HG03280 (cell line): ENCODE measurements at regions not wholly inside any gene's neighbourhood (a gene's known extent, or its start where the extent isn't known, plus 50 kb on each side); places are given as distances from the start of the nearest gene placed in this dataset.
"Not testable (repeated sequence)": the region's sequence is repeated elsewhere in the genome, so short reads cannot be mapped to it uniquely, and the experiment has no call there.

Experiments
- ATAC-seq: cut with Tn5 transposase; IDR thresholded peaks from one replicate; pipeline ENCODE4 v1.9.1; 2021; ENCODE audit warnings: mild to moderate bottlenecking, moderate library complexity; ENCODE audit not compliant: unreplicated experiment

DNA sequence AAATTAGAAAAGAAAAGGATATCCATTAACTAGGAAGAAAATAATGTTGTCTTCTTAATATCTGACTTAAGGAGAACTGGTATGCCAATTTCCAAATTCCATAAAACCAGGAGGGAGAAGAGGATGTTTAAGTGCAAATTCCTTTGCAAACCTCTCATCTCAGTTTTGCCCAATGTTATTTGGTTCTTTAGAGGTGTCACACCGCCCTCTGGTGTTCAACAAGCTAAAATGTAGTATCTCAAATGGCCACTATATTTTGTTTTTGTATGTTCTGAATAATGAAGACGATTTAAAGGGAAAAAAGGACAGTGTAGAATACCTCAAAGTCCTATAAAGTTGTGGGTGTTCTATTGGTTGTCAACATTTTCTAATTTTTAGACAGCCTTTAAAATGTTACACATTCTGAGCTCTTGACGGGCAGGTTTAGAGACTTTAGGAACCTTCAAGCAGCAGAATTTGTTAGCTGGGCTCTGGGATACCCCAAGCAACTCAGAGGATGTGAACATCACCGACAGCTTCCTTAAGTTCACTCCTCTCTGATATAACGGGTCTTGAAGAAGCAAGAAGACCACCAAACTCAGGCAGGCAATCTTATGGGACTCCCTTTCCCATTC lies 458.3 kb downstream of the MFSD1 start:
- ATAC-seq, result peak; percentile 64

DNA sequence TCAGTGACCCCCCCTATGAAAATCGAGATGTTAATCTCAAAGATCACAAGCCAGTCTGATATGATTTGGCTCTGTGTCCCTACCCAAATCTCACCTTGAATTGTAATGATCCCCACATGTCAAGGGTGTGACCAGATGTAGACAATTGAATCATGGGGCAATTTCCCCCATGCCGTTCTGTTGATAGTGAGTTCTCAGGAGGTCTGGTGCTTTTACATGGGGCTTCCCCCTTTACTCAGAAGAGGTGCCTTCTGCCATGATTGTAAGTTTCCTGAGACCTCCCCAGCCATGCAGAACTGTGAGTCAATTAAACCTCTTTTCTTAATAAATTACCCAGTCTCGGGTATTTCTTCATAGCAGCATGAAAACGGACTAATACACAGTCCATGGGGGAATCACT lies 459.5 kb downstream of the MFSD1 start:
- ATAC-seq, result not testable (repeated sequence)

DNA sequence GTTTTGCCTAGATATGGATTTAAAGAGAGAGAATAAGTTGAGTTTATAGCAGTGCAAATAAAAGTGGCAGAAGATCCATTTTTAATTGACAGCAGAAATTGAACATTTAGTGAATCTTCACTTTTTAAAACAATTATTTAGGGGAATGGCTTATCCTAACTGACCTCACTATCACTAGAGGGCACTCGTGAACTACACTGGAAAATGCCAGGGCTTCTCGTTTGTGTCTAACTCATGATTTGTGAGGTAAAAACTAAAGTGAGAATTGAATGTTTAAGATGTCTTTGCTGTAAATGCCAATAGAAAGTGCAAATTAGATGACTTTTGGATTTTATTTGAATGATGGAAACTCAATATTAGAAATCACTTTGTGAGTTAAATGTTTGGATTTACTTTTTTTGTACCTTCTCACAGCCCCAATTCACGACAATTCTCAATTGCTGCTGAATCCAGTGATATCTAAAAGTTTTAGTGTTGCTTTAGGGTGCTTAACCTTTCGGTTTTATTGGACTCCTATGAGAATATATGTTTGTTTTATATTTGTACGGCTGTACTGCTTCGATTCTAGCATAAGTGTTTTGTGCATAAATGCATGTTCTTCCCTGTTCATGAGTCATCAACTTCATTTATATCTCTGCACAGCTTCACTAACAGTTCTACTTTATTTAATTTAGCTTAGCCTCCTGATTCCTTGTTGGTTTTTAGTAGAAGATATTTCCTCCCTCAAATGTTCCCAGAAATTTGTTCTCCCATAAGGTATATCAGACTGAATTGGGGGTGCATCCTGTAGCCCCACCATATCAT lies 462.1 kb downstream of the MFSD1 start:
- no peak for ATAC-seq

DNA sequence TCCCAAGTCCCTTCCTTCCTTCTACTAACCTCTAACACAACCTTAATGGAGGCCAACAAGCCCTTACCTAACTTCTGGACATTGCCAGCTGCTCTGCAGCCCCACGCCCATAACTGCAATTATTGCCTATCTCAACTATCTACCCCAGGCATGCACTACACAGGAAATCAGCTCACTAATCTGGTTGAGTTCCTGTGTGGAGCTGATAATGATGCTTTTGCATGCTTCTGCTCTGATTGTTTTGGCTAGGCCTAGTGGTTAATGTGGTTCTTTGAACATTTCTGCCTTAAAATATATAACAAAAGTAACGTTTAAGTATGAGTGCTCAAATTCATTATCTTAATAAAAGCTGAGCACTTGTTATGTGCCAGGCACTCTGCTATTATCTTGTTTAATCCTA lies 463.9 kb downstream of the MFSD1 start:
- no peak for ATAC-seq

DNA sequence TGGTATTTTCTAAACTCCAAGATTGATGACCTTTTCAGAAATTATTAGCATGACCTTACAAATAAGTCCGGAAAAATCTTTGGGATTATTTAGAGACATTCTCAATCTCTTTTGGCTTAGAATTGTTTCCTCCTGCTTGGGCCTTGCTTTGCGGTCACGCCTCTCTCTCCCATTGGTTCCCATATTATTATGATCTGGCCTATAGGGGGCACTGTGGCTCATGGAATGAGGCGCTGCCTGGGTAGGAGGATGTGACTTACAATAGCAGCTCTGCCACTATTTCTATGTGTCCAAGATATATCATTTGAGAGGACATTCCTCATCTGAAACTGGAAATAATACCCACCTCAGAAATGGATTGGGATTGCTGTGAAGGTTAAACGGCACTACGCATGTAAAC lies 464.9 kb downstream of the MFSD1 start:
- no peak for ATAC-seq

DNA sequence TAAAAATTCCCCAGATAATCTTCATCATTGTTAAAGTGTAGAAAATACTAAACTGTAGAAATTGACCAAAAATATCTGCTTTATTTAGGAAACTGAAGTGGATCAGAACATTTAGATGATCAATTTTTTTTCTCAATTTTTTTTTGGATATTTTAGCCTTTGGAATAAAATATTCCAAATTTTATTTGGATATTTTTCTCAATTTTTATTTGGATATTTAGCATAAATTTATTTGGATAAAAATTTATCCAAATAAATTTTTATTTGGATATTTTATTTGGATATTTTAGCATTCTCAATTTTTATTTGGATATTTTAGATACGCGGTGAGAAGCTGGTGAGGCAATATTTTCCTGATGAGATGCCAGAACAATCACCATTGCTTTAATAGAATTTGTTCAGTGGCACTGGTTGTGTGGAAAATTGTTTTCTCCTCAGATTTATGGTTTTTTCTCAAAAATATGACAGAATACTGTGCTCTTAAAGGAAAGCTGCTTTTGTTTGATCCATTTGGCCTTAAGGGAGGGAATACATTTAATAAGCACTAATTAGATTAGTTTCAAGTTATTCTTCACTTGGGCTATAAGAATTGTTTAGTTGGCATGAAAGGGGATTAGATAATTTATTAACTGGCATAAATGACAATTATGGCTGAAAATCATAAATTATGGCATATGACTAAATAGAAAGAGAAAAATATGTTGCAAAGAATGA lies 470.1 kb downstream of the MFSD1 start:
- ATAC-seq, result no peak

DNA sequence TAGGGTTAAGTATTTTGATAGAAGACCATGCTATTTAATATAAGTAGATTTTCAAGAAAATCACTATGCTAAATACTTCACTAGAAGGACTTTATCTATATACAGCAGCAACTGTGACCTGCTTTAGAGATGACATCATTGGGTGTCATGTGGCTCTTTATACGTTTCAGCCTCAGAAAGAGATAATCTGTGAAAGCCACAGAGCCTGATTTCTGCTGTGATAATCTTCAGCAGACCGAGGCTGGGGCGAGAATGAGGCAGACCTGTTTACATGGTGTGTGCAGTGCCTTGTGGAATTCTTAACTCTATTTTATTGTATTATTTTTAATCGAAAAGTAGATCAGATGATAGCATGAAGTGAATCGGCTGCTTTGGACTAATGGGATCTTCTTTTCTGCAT lies 471.2 kb downstream of the MFSD1 start:
- no peak for ATAC-seq

DNA sequence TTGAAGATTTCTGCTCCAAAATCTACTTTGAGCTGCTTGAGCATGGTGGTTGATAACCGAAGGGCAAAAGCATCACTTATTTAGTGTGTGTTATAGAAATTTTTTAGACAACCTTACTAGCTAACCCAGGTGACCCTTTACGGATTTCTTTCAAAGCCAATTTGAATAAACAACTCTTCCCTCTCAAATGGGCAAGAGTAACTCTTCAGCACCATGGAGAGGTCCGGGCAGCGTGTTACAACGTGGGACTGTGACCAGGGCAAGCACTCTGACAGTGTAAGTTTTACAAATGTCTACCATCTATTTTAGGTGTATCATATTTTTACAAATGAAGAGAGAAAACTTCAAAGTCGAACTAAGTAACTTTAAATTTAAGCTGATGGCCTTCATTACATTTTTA lies 471.8 kb downstream of the MFSD1 start:
- ATAC-seq, result no peak

DNA sequence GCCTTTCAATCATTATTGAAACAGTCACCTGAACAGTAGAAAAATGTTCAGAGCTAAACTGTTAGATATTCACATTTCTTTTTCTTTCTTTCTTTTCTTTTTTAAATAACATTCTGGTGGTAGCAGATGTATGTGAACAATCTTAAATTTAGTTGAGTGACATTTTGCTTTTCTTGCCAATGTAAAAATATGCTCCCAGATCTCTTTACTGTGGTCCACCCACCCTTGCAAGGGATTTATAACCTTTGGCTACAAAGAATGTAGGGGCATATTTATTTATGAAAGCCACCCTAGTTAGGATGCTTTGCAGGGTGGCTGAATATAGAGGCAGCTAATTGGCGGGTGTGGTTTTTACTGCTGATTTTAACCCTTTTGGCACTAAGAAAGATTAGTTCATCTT lies 473.9 kb downstream of the MFSD1 start:
- no peak for ATAC-seq

DNA sequence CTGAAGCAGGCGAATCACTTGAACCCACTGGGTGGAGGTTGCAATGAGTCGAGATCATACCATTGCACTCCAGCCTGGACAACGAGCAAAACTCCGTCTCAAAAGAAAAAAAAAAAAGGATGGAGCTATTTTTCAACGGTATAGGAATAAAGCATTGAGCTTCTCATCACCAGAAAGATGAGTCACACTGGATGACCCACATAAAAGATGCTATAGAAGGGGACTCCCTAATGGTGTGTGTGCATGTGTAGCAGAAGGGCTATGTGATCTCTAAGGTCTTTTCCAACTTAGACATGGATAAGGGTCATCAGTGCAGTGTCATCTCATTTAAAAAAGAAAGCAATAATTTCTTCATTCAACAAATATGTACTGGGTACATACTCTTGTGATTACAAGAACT lies 476.0 kb downstream of the MFSD1 start:
- no peak for ATAC-seq

DNA sequence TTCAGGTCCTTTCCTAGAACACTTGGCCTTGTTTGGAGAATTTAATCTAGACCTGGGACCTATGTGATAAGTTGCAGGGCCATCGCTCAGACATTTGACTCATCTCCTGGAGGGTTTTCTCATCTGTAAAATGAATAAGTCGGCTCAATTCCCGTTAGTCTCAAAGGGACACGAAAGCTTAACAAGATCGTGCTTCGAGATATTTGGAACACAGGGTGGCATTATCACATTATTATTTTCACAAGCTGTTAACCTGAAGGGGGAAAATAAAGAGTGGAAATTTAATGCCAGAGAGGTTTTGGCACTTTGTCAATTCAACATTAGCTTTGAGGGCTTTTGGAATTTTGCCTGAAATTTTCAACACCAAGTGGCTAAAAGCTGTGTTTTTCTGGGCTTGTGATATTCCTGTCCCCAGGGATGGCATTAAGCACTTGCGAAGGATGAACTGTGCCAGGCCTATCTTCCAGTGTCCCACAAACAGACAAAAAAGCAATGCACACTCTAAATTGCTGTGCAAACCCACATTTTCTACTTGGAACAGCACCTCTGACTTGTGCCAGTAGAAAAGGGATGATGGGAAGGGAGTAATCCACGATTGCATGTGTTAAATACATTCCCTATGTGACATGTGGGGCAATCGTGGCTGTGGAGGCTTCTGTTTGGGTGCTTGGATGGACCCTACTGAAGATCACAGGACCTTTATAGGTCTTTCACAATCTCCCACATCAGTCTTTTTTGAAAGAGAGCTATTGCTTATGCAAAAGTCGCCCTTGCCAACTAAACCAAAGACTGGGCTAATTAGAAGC lies 478.7 kb downstream of the MFSD1 start:
- no peak for ATAC-seq

DNA sequence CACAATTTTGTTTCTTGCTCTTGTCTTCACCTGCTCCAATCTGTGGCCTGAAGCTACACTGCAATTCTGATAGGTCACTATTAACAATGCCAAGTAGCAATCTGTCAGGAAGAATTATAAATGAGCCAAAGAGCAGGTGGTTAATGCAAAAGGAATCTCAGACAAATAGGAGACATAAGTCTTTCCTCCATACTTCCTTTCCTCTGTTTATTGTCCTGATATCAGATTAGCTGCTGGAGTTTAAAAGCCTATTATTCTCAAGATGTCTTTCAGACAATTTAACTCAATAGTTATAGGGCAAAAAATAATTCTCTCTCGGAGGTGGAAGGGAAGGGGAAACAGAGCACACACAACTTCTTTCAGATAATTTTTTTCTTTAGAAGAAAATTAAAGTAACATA lies 491.6 kb downstream of the MFSD1 start:
- no peak for ATAC-seq

DNA sequence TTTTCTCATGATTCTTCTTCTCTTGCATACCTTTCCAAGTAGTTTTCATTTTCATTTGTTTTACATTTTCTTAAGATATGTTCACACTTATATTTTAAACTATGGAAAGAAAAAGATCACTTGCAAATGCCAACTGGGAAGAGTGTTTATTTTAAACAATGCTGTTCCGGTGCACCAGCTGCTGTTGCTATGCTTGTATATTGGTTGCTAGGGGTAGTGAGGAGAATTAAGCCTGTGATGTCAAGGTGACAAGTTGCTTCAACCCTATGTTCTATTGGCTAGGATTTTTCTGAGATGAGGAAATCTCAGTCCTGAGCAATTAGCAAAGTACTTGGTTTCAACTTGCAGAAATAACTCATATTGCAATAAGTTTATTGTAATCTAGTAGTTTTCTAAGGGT lies 500.1 kb downstream of the MFSD1 start:
- no peak for ATAC-seq

DNA sequence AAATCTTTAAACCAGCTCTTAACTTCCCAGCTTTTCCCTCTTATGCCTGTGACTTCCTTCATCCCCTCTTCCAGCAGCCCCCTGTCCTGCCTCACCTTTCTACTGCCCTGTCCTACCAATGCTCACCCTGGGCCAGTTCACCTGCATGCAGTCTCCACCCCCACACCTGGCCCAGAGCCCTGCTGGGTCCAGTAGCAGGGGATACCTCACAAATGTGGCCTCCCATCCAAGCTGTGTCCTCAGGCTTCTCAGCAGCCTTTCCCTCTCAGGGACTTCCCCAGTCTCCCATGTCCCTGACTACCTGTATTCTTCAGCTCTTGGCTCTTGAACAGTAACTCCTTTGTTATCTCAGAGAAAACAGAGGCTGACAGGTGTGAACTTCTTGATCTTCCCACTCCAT lies 503.2 kb downstream of the MFSD1 start:
- no peak for ATAC-seq

DNA sequence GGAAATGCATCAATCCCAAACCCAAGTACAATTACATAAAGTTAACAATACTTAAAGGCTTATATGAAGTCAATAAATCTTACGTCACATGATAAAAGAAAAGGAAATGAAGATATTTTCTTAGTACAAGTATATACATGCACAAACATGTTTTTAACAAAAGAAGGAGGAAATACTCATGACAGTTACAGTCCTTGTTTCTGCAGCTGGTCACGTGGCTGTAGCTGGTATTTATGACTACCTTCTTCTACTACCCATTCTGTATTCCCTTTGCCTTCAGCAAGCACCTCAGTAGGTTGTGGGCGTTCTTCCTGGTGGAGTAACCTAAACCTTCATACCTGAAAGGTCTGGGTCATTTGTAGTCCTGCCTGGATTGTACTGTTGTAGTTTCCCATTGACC lies 514.9 kb downstream of the MFSD1 start:
- ATAC-seq, result not testable (repeated sequence)

DNA sequence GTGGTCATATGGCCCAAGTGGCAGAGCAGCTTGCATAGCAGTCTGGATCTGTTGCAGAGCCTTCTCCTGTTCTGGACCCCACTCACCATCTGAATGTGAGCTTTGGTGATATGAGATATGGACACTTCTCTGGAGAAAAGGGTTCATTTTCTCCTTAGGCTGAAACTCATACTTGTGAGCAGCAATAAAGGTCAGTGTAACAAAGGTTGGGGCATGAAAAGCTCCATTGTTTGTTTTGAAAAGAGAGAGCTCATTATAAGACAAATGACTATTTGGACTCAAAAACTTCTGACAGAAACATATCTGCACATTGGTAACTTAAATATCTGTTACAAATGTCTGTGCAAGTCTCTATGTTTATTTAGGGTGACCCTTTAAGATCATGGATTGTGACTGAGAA lies 517.3 kb downstream of the MFSD1 start:
- ATAC-seq, result no peak

DNA sequence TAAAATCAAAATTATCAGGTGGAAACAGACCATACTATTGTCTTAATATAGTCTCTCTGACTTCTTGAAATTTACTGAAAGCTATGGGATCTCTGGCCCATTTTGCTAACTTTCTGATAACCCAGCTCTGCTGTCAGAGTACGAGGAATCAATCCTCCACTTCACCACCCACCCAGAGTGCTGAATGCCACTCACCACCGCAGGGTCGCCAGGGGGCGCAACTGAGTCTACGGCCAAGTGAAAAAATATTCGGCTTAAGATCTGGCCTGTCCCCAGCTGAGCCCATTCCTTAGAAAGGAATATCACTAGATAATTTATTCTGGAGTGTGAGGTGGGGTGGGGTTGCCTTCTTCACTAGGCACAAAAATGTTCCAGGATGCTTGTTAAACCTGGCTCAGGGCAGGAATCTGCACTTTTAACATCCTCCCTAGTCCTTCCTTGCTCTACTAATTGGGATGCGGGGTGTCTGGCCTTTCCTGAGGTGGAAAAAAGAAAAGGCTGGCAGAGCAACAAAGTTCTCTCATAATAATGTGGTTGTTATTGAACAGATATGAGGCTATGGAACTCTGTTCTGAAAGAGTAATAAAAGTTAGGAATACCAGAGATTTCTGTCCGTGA lies 520.6 kb downstream of the MFSD1 start:
- ATAC-seq, result peak; percentile 72

DNA sequence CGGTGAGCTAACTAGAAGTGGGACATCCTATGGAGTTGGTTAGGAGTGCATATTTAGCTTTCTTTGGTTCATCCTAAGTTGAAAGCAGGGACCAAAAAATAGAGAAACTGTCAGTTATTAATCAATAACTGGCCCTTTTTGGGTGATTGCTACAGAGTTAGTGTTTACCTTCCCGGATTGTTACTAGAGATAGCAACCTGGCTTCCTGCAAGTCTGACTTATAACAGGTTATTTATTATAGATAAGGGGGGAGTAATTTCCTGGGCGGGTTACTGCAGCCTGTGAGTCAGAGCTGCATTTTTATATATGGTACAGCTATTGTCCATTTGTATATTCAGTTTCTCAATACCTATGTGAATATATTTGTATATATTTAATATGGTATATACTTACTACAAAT lies 522.0 kb downstream of the MFSD1 start:
- ATAC-seq, result no peak

DNA sequence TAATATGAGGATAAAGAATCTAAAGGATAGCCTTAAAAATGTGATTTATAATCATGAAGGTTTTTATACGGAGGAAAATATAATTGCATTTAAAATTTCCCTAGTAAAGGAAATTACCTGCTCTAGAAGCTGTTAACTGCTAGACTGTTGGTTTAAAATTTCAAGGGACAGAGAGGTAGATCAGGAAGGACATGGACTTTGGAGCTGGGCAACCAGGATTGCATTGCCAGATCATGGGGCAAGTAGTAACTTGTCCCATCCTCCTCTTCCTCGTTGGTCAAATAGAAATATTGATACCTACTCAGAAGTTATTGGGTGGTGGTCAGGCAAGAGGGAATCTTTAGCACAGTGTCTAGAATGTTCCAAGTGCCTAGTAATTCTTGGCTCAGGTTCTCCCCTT lies 525.1 kb downstream of the MFSD1 start:
- no peak for ATAC-seq

DNA sequence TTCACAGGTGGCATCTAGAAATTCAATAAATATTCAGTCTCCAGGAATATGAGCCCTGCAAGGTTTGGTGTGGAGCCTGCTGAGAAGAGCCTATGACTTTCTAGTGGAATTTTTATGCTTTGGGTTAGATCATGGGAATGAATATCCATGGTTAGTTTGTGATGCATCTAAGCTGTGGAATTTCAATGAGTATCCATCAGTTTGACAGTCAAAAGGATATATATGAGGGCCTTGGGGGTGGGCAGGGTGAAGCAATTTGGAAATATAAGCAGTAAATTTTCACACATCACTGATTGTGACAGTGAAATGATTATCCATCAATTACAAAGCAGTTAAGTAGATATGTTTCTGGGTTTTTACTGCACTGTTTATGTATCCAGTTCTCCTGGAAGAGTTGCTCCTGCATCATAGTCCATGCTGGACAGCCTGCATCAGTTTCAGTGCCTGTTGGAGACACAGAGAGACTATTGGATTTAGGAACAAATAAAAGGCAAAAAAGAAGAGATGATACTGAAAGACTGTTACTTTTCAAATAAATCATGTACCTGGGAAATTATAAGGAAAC lies 530.8 kb downstream of the MFSD1 start:
- ATAC-seq, result no peak

DNA sequence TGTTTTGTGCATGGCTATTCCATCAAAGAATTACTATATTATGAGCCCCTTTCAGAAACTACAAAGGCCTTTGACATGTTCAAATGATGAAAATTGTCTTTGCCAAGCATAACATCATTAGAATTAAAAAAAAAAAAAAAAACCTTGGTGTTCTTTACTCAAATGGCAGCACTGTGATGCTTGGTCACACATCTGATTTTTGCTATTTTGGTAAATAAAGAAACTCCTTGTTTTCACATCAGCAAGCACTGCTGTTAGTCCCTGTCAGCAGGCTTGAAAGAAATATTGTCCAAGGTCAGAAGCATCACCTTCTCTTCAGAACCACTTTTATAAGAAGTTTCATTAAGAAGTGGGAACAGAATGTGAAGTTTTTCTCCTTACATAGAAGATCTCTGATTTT lies 537.3 kb downstream of the MFSD1 start:
- no peak for ATAC-seq
